Thyroid gland (tissue), 4 donors: ENCODE measurements at regions not wholly inside any gene's neighbourhood (a gene's known extent, or its start where the extent isn't known, plus 50 kb on each side); places are given as distances from the start of the nearest gene placed in this dataset.

Experiments
- DNase-seq, 2 donors: peaks; one replicate each; pipeline ENCODE4 v3.0.0-alpha.2; 2019
- H3K27ac ChIP-seq, 3 donors: fragments of 200-600 bp; sonication (generic); 1 replicate in 2 of 3; 2 replicates in 1 of 3; pipeline ENCODE4 v1.5.1; 2016 to 2019; ENCODE audit warnings: mild to moderate bottlenecking in 1 of 3, moderate library complexity in 1 of 3
- H3K27me3 ChIP-seq: fragments of 200-600 bp; sonication (generic); one replicate; pipeline ENCODE4 v1.5.1; 2019
- H3K36me3 ChIP-seq, 2 donors: fragments of 200-600 bp; sonication (generic); one replicate each; pipeline ENCODE4 v1.5.1; 2016 to 2019
- H3K4me1 ChIP-seq, 2 donors: fragments of 200-600 bp; sonication (generic); one replicate each; pipeline ENCODE4 v1.5.1; 2017 to 2019
- H3K4me3 ChIP-seq, 3 donors: fragments of 200-600 bp; sonication (generic); replicated peaks in 1 of 3; 1 replicate in 2 of 3; 2 replicates in 1 of 3; pipeline ENCODE4 v1.5.1; 2016; ENCODE audit warnings: mild to moderate bottlenecking in 1 of 3
- H3K9me3 ChIP-seq: fragments of 200-600 bp; sonication (generic); one replicate; pipeline ENCODE4 v1.5.1; 2017
- POLR2A ChIP-seq, 2 donors: fragments of 450-650 bp; IDR thresholded peaks; one replicate each; pipeline ENCODE4 v1.6.1; 2017; ENCODE audit warnings: antibody characterized with exemption in 2 of 2, mild to moderate bottlenecking in 2 of 2, moderate library complexity in 1 of 2
- WGBS, 2 donors: methylation state at CpG; one replicate each; pipeline ENCODE4 v1.1.5; 2017; 5-methylcytosine and 5-hydroxymethylcytosine counted together
- intact Hi-C: fragments of 100-400 bp; cut with DNase I; formaldehyde crosslinking; loops from one replicate; pipeline ENCODE4 v1.15.1; 2023
- TF ChIP-seq, protein P1 (sequence below), 6 experiments: fragments of 200-600 bp in 3 of 6; fragments of 450-650 bp in 3 of 6; sonication (generic) in 3 of 6; IDR thresholded peaks; one replicate each; pipeline ENCODE4 v1.5.1; 2016 to 2019; ENCODE audit warnings: antibody characterized with exemption in 6 of 6, mild to moderate bottlenecking in 2 of 6, inconsistent platforms in 1 of 6, moderate library complexity in 1 of 6

GRCh38 chr1:56135069-56135863, 444.1 kb downstream of the PLPP3 start:
- DNase-seq: no peak
- H3K36me3 ChIP-seq: no peaks in the 10 kb centered on the region
- H3K4me3 ChIP-seq: no peak overlapping the region
- no peak overlapping the region for H3K27ac ChIP-seq
- no peaks in the 10 kb centered on the region for H3K9me3 ChIP-seq
- peaks cover 0 to 4% of the 10 kb centered on the region in 2 donors for H3K4me1 ChIP-seq
- H3K27me3 ChIP-seq: no peaks in the 10 kb centered on the region
- intact Hi-C loops: no loop called here
- TF ChIP-seq, protein P1, sequence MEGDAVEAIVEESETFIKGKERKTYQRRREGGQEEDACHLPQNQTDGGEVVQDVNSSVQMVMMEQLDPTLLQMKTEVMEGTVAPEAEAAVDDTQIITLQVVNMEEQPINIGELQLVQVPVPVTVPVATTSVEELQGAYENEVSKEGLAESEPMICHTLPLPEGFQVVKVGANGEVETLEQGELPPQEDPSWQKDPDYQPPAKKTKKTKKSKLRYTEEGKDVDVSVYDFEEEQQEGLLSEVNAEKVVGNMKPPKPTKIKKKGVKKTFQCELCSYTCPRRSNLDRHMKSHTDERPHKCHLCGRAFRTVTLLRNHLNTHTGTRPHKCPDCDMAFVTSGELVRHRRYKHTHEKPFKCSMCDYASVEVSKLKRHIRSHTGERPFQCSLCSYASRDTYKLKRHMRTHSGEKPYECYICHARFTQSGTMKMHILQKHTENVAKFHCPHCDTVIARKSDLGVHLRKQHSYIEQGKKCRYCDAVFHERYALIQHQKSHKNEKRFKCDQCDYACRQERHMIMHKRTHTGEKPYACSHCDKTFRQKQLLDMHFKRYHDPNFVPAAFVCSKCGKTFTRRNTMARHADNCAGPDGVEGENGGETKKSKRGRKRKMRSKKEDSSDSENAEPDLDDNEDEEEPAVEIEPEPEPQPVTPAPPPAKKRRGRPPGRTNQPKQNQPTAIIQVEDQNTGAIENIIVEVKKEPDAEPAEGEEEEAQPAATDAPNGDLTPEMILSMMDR (IDR thresholded peaks at IDR 0.05): no peak
- TF ChIP-seq POLR2A (IDR thresholded peaks at IDR 0.05): no peak
- 93 to 97% methylated on average over 5 of the region's 5 CpGs for WGBS, 2 donors

DNA sequence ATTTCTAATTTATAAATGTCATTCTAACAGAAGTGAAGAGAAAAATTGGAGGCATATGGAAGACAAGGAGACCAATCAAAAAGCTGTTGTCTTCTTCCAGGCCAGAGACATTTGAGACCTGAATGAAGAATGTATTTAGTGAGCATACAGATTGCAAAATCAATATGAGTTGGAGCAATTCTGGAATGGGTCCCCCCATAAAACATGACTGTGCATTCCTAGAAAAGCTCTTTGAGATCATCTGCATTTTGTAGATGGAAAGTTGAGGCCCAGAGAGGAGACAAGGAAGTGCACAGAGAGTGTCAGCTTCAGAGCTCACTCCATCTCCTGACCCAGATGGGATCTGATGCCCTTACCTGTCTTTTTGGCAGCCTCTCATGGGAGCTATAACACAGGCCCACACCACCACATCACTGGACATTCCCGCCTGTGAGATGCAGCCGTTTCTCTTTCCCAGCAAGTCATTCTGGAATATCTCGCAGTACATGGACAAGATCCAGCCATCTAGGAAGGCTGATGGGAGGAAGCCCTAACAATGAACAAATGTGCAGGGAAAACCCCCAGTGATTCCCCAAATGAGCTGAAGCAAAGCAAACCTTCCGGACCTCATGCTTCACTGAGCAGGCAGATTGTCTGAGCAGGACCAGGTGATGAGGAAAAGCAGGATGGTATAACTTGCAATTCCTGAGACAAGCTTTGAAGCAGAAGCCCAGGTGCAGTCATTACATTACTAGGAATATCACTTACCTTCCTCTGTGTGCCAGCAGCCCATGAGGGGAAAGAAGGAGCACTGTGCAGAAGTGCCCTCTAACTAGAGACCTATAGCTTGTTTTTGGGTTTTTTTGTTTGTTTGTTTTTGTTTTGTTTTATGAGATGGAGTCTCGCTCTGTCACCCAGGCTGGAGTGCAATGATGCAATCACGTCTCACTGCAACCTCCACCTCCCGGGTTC, 445.6 kb downstream of the PLPP3 start:
- Histone ChIP-seq H3K27ac (no peak overlapping the region), H3K4me3 (no peak overlapping the region), H3K4me1 (peaks cover 0 to 4% of the 10 kb centered on the region in 2 donors), H3K9me3 (no peaks in the 10 kb centered on the region), H3K36me3 (no peaks in the 10 kb centered on the region), H3K27me3 (no peaks in the 10 kb centered on the region)
- peak; percentile 44 to 55 for DNase-seq
- intact Hi-C loops: no loop called here
- TF ChIP-seq, protein P1 (IDR thresholded peaks at IDR 0.05): no peak
- no peak for TF ChIP-seq POLR2A (IDR thresholded peaks at IDR 0.05)
- 72 to 82% methylated on average over 7 of the region's 7 CpGs for WGBS, 2 donors

GRCh38 chr1:56132520-56132919, 446.8 kb downstream of the PLPP3 start:
- no peak for DNase-seq
- WGBS, 2 donors: 69 to 72% methylated on average over 4 of the region's 4 CpGs
- no peaks in the 10 kb centered on the region for H3K36me3 ChIP-seq
- no peak for TF ChIP-seq POLR2A (IDR thresholded peaks at IDR 0.05)
- TF ChIP-seq, protein P1 (IDR thresholded peaks at IDR 0.05): no peak
- intact Hi-C loops: no loop called here
- no peaks in the 10 kb centered on the region for H3K9me3 ChIP-seq
- H3K4me3 ChIP-seq: no peak overlapping the region
- no peak overlapping the region for H3K27ac ChIP-seq
- peaks cover 0 to 4% of the 10 kb centered on the region in 2 donors for H3K4me1 ChIP-seq
- no peaks in the 10 kb centered on the region for H3K27me3 ChIP-seq

DNA sequence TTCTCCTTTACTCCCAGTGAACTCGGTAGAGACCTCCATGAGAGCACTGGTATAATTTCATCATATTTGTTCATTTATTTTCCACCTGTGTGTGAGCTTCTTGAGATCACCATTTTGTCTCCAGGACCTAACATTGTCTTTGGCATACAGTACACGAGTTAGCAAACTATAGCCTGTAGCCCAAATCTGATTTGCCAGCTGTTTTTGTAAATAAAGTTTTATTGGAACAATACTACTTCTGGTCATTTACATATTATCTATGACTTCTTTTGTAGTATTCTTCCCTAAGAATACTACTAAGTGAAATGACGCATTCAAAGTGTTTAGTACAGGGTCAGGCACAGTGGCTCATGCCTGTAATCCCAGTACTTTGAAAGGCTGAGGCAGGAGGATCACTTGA, 449.5 kb downstream of the PLPP3 start:
- intact Hi-C loops: no loop called here
- TF ChIP-seq, protein P1 (IDR thresholded peaks at IDR 0.05): no peak
- no peak for TF ChIP-seq POLR2A (IDR thresholded peaks at IDR 0.05)
- no peaks in the 10 kb centered on the region for H3K9me3 ChIP-seq
- no peak for DNase-seq
- H3K36me3 ChIP-seq: no peaks in the 10 kb centered on the region
- H3K4me3 ChIP-seq: no peak overlapping the region
- H3K27ac ChIP-seq: no peak overlapping the region
- no peaks in the 10 kb centered on the region for H3K27me3 ChIP-seq
- peaks cover 7 to 9% of the 10 kb centered on the region in 2 donors for H3K4me1 ChIP-seq
- 95 to 96% methylated on average over 3 of the region's 3 CpGs for WGBS, 2 donors
